Heart left ventricle (tissue), 13 donors: ENCODE measurements at regions not wholly inside any gene's neighbourhood (a gene's known extent, or its start where the extent isn't known, plus 50 kb on each side); places are given as distances from the start of the nearest gene placed in this dataset.

ENCODE experiments used
- CTCF ChIP-seq, 12 donors: fragments of 200-600 bp; sonication (generic) in 4 of 12; IDR thresholded peaks; one replicate each; pipeline versions ENCODE4 v1.5.0 to v1.8.0; 2018 to 2022; ENCODE audit warnings: antibody characterized with exemption in 12 of 12, mild to moderate bottlenecking in 5 of 12
- POLR2A ChIP-seq, 2 donors: fragments of 450-650 bp; IDR thresholded peaks; one replicate each; pipeline ENCODE4 v1.6.1; 2017; ENCODE audit warnings: antibody characterized with exemption in 2 of 2, mild to moderate bottlenecking in 2 of 2, moderate library complexity in 2 of 2
- donor health status: ischemic (EF 13 %, LVEDD 7.1; RV severe dilation, severe dysfunction).
- donor health status: DM: no; HTN: yes; CAD: no.
- donor health status: DM: no; HTN: no; CAD: no.
- donor health status: ischemic (EF 25% LVEDD 6.9; RV normal size, moderate dysfunction).
- donor health status: ischemic (EF 25% LVEDD 5.7; RV mildly dilated, moderate dysfunction).
- donor health status: ischemic (EF 35%, LVEDD 5.7; RV mildly dilated, moderate dysfunction).
- donor health status: nonischemic (EF 11% LVEDD 7.7; RV severe dilation, severe dysfunction).
- donor health status: DM: yes; HTN: yes; CAD: no.
- donor health status: PGD.
- donor health status: ischemic (EF 29% LVEDD 5.4; RV normal size, mild dysfunction).
- donor health status: nonischemic (EF 23%, LVEDD 6.1; RV moderate dilation, normal function).

GRCh38 chr4:1479454-1479853, 73.2 kb upstream of the NKX1-1 start:
- TF ChIP-seq POLR2A (IDR thresholded peaks at IDR 0.05) (no peak), CTCF (IDR thresholded peaks at IDR 0.05) (no peak)
